ENCODE measurements at regions not wholly inside any gene's neighbourhood (a gene's known extent, or its start where the extent isn't known, plus 50 kb on each side); places are given as distances from the start of the nearest gene placed in this dataset.
"Not testable (repeated sequence)": the region's sequence is repeated elsewhere in the genome, so short reads cannot be mapped to it uniquely, and the experiment has no call there.

- no peaks in the 10 kb centered on the region; the same call in 1 of the 2 replicates for H3K9me3 ChIP-seq (ENCODE audit: control insufficient read depth, insufficient read depth, low read length)
- no peak for DNase-seq (ENCODE audit: low read depth, low spot score)
- no peak for TF ChIP-seq CTCF (IDR thresholded peaks at IDR 0.05; ENCODE audit: low read depth, low read length)
- no peak overlapping the region for H3K4me3 ChIP-seq (ENCODE audit: low read depth, low read length)
- H3K27me3 ChIP-seq (ENCODE audit: control insufficient read depth, insufficient read depth, low read length), result no peaks in the 10 kb centered on the region
- CTCF ChIA-PET, result no interaction called here
- POLR2A ChIA-PET, result interaction anchor here (1.2 kb wide), 1 partner anchor 10 kb away, joined by 3 read pairs; no protein-coding TSS in a partner anchor
- no peak overlapping the region for H3K27ac ChIP-seq (ENCODE audit: low read depth, low read length)
Measured at GRCh38 chr7:152544481-152544927, 108.7 kb upstream of the KMT2C start.

- Histone ChIP-seq H3K4me3 (ENCODE audit: low read depth, low read length) (no peak overlapping the region), H3K27me3 (ENCODE audit: control insufficient read depth, insufficient read depth, low read length) (no peaks in the 10 kb centered on the region), H3K27ac (ENCODE audit: low read depth, low read length) (no peak overlapping the region), H3K9me3 (ENCODE audit: control insufficient read depth, insufficient read depth, low read length) (peaks cover 4% of the 10 kb centered on the region; the same call in 1 of the 2 replicates)
- TF ChIP-seq CTCF (IDR thresholded peaks at IDR 0.05; ENCODE audit: low read depth, low read length), result no peak
- ChIA-PET CTCF (no interaction called here), POLR2A (no interaction called here)
- no peak for DNase-seq (ENCODE audit: low read depth, low spot score)
Measured at GRCh38 chr7:152543799-152544198, 108.0 kb upstream of the KMT2C start.

GRCh38 chr7:152541892-152542291, 106.1 kb upstream of the KMT2C start:
- Histone ChIP-seq H3K4me3 (ENCODE audit: low read depth, low read length) (no peak overlapping the region), H3K27ac (ENCODE audit: low read depth, low read length) (no peak overlapping the region), H3K27me3 (ENCODE audit: control insufficient read depth, insufficient read depth, low read length) (no peaks in the 10 kb centered on the region), H3K9me3 (ENCODE audit: control insufficient read depth, insufficient read depth, low read length) (peaks cover 4% of the 10 kb centered on the region; the same call in 1 of the 2 replicates)
- ChIA-PET CTCF (no interaction called here), POLR2A (no interaction called here)
- DNase-seq (ENCODE audit: low read depth, low spot score), result no peak
- TF ChIP-seq CTCF (IDR thresholded peaks at IDR 0.05; ENCODE audit: low read depth, low read length), result no peak

GRCh38 chr7:152539190-152539495, 103.3 kb upstream of the KMT2C start:
- H3K9me3 ChIP-seq (ENCODE audit: control insufficient read depth, insufficient read depth, low read length), result peaks cover 11% of the 10 kb centered on the region; the same call in 1 of the 2 replicates
- H3K4me3 ChIP-seq (ENCODE audit: low read depth, low read length); H3K27me3 ChIP-seq (ENCODE audit: control insufficient read depth, insufficient read depth, low read length); POLR2A ChIA-PET; CTCF ChIA-PET; H3K27ac ChIP-seq (ENCODE audit: low read depth, low read length); DNase-seq (ENCODE audit: low read depth, low spot score): not testable (repeated sequence)

- H3K27ac ChIP-seq (ENCODE audit: low read depth, low read length); DNase-seq (ENCODE audit: low read depth, low spot score); H3K4me3 ChIP-seq (ENCODE audit: low read depth, low read length); H3K27me3 ChIP-seq (ENCODE audit: control insufficient read depth, insufficient read depth, low read length); CTCF ChIA-PET; POLR2A ChIA-PET: not testable (repeated sequence)
- H3K9me3 ChIP-seq (ENCODE audit: control insufficient read depth, insufficient read depth, low read length), result peaks cover 11% of the 10 kb centered on the region; the same call in 1 of the 2 replicates
Measured at GRCh38 chr7:152538346-152539189, 102.8 kb upstream of the KMT2C start.

- H3K4me3 ChIP-seq (ENCODE audit: low read depth, low read length), result no peak overlapping the region
- no peak overlapping the region for H3K27ac ChIP-seq (ENCODE audit: low read depth, low read length)
- no peaks in the 10 kb centered on the region for H3K27me3 ChIP-seq (ENCODE audit: control insufficient read depth, insufficient read depth, low read length)
- ChIA-PET POLR2A (no interaction called here), CTCF (no interaction called here)
- H3K9me3 ChIP-seq (ENCODE audit: control insufficient read depth, insufficient read depth, low read length), result peaks cover 14% of the 10 kb centered on the region; the same call in 1 of the 2 replicates
- no peak for TF ChIP-seq CTCF (IDR thresholded peaks at IDR 0.05; ENCODE audit: low read depth, low read length)
- no peak for DNase-seq (ENCODE audit: low read depth, low spot score)
Measured at GRCh38 chr7:152537639-152538038, 101.8 kb upstream of the KMT2C start.
